GM19463 (cell line): ENCODE measurements at regions not wholly inside any gene's neighbourhood (a gene's known extent, or its start where the extent isn't known, plus 50 kb on each side); places are given as distances from the start of the nearest gene placed in this dataset.
"Not testable (repeated sequence)": the region's sequence is repeated elsewhere in the genome, so short reads cannot be mapped to it uniquely, and the experiment has no call there.

Experiments used
- ATAC-seq: cut with Tn5 transposase; IDR thresholded peaks from one replicate; pipeline ENCODE4 v1.9.1; 2021; ENCODE audit warnings: mild to moderate bottlenecking, moderate library complexity; ENCODE audit not compliant: unreplicated experiment

- ATAC-seq = no peak
These were observed 310.4 kb downstream of the TFAP2B start for GRCh38 chr6:51129043-51129442.

DNA sequence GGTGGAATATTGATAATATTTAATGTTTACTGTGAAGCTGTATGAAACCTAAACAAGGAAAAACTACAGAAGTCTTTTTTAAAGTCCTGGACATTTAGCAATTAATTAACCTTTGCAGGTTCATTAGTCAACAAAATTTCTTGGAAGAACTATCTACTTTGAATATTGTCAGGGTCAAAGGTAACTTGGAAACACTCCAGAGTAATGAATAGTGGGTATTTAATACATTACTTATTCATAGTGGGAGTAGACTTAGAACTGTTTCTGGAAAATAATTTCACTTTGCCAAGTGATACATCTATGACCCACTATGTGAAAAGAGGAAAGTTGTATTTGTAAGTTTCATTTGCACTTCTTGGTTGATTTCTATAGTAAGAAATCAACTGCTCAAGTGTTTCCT, 319.1 kb downstream of the TFAP2B start:
- no peak for ATAC-seq

GRCh38 chr6:51139950-51140385, 321.3 kb downstream of the TFAP2B start:
- no peak for ATAC-seq

DNA sequence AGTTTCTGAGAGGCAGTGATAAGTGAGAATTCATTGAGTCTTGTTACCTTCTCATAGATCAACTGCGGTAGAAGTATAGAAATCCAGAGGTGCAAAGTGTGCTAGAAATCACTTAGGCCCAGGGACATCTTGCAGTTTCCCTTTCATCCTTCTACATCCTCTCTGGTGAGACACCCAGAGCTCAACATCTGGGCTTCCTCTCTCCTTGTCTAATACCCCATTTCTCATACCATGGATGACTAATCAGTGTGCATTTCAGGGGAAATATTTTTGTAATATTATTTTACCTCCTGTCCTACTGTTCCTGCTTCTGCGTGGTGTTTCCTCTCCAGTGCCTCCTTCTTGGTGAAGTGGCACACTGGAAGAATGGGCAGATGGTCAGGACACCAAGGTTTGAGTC, 322.4 kb downstream of the TFAP2B start:
- no peak for ATAC-seq

- ATAC-seq = no peak
These were observed 329.1 kb downstream of the TFAP2B start for GRCh38 chr6:51147756-51148155.

- no peak for ATAC-seq
These were observed 333.9 kb downstream of the TFAP2B start for GRCh38 chr6:51152594-51152993.

- ATAC-seq = no peak
These were observed 334.4 kb downstream of the TFAP2B start for GRCh38 chr6:51153109-51153508.

- ATAC-seq = not testable (repeated sequence)
These were observed 336.3 kb downstream of the TFAP2B start for GRCh38 chr6:51154925-51155324.

DNA sequence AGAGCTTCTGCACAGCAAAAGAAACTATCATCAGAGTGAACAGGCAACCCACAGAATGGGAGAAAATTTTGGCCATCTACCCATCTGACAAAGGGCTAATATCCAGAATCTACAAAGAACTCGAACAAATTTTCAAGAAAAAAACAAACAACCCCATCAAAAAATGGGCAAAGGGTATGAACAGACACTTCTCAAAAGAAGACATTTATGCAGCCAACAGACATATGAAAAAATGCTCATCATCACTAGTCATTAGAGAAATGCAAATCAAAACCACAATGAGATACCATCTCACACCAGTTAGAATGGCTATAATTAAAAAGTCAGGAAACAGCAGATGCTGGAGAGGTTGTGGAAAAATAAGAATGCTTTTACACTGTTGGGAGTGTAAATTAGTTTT, 340.6 kb downstream of the TFAP2B start:
- ATAC-seq = not testable (repeated sequence)

DNA sequence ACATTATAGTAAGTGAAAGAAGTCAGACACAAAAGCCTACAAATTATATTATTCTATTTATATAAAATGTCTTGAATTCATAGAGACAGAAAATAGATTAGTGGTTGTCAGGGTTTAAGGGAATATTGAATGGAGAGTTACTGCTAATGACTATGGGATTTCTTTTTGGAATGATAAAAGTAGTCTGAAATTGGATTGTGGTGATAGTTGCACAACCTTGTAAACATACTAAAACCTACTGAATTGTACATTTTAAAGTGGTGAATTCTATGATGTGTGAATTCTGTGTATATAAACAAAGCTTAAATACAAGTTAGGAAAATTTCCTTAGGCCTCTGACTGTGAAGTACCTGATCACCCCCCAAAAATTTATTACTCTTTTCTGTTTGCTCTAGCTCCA, 343.1 kb downstream of the TFAP2B start:
- no peak for ATAC-seq

- no peak for ATAC-seq
These were observed 345.3 kb downstream of the TFAP2B start for GRCh38 chr6:51163843-51164529.

DNA sequence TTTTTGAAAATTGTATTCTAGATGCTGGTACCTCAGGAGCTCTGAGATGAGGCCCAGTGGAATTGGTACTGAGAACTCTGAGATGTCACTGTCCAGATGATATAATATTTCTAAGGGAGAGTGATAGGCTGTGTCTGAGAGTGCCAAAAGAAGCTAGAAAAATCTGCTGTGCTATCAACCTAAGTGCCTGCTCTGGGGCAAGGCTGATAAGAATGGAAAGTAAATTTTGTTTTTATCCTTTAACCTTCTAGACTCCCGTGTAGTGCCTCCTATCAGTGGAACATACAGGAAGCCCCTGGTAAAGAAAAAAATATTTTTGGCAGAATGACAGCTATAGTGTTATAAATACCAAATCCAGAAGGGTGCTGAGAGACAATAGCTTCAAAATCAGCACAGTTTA, 348.2 kb downstream of the TFAP2B start:
- ATAC-seq = no peak

GRCh38 chr6:51167468-51167867, 348.8 kb downstream of the TFAP2B start:
- no peak for ATAC-seq

DNA sequence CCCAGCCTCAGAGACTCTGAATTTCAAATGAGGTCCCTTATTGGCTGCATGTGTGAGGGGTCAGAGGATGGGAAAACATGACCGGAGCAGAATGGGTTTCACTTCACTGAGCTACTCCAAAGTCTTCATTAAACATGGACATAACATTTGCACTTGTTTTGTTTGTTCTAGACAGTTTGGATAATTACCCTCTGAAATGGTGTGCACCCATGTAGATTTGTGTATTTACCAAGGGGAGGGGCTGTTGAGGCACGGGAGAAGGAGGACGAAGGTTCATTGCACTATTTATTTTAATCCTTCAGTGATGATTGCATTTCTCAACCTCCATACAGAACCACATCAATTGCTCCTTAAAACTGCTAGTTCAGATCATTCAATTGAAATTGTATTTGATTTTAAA, 364.2 kb downstream of the TFAP2B start:
- no peak for ATAC-seq

- ATAC-seq = no peak
These were observed 365.4 kb downstream of the TFAP2B start for GRCh38 chr6:51184046-51184445.

- ATAC-seq = not testable (repeated sequence)
These were observed 374.5 kb downstream of the TFAP2B start for GRCh38 chr6:51193163-51193562.

GRCh38 chr6:51199105-51199552, 380.5 kb downstream of the TFAP2B start:
- ATAC-seq = peak; percentile 83

DNA sequence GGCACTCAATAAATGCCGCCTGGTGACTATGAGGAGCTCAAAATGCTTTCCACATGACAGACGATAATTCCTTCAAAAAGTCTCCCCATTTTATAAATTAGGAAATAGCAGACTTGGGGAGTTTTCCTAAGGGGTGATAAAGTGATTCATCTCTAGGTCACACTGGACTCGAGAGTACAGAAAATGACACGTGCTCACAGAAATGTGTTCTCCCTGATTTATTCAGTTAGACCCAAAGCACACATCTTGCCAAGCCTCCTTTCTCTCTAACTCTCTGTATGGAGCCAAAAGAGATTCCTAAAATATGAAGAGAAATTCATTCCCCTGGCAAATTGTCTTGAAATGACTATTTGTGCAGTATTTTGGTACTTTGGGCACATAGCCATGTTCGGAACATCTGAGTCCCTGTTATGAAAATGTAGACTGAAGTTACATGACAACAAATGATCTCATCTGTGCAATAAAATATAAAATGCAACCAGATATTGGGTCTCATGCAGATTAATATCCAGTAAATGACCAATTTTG, 381.1 kb downstream of the TFAP2B start:
- ATAC-seq = no peak

DNA sequence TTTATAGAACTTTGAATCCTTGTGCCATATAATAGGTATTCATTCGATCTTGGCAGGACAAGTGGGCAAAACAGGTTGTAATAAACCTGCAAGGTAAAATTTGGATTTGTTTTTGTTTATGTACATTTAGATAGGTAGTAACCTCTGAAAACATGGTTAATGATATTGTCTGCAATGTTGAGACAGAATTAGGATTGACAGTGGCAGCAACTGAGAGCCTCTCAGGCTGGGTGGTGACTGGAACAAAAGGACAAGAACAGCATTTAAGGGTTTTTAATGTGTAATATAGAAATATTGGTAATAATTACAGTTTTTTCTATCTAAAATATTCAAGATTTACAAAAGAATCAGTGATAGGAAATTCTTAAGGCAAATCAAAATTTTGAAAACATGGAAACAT, 382.0 kb downstream of the TFAP2B start:
- no peak for ATAC-seq

- ATAC-seq = not testable (repeated sequence)
These were observed 384.0 kb downstream of the TFAP2B start for GRCh38 chr6:51202653-51203052.

DNA sequence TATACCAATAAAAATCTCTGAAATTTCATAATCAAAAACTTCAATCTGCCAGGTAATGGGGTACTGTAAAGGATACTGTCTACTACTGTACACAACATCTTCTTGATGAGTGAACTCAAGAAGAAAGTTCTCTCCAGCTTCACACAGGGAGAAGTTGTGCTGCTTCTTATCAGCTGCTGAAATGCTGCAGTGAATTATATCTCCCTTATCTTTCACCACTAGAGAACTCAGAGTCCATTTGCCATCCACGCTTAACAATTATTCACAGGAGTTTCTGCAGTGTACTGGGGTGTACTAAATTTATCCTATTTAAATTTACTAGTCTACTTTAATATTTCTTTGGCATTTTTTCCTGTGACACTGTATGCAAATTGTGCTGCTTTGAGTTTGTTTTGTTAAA, 384.8 kb downstream of the TFAP2B start:
- no peak for ATAC-seq

DNA sequence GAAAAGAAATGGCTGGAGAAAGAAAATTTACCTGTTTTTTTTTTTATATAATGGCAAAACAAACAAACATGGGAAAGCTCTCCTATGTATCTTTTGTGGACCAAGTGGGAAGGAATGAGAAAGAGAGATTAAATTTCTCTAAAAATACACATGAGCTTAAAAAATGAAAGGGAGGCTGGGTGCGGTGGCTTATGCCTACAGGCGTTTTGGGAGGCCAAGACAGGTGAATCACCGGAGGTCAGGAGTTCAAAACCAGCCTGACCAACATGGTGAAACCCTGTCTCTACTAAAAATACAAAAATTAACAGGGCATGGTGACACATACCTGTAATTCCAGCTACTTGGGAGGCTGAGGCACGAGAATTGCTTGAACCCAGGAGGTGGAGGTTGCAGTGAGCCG, 388.0 kb downstream of the TFAP2B start:
- ATAC-seq = not testable (repeated sequence)

GRCh38 chr6:51209651-51210050, 391.0 kb downstream of the TFAP2B start:
- ATAC-seq = no peak
